ENCODE measurements at regions not wholly inside any gene's neighbourhood (a gene's known extent, or its start where the extent isn't known, plus 50 kb on each side); places are given as distances from the start of the nearest gene placed in this dataset.

DNA sequence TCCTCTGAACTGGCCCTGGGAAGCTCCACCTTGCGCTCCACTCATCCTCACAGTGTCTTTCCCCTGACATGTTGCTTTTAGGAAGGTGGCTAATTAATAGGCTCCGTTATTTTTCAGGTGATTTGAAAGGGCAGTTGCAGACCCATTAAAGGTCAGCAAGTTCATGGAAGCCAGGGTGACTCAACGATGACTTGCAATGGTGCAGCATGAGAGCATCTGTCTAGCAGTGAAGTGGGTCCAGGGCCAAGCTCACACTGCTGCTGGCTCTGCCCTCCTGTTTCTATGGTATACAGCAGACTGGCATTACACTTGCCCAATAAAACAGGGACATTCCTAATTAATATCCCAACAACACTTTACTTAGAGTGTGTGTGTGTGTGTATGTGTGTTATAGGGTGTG lies 68.8 kb upstream of the WDR11 start:
- no TSS peak for BruUV-seq (replicated peaks)
- H3K9me3 ChIP-seq (replicated peaks; ENCODE audit: control insufficient read depth, insufficient read depth, low read depth, low read length), result no peaks in the 10 kb centered on the region
- no peak overlapping the region for H3K27ac ChIP-seq (ENCODE audit: extremely low read depth, low read depth, low read length)
- no peak for FAIRE-seq
- WGBS (ENCODE audit: insufficient coverage, low coverage, missing lambda C conversion rate), result 3% methylated on average over 3 of the region's 3 CpGs
- H2AFZ ChIP-seq (ENCODE audit: low read depth, low read length), result no peak overlapping the region
- ChIA-PET POLR2A (no interaction called here), CTCF (ENCODE audit: low intra/inter-chr PET ratio) (no interaction called here)
- H3K27me3 ChIP-seq (ENCODE audit: control insufficient read depth in 2 of 2, insufficient read depth in 2 of 2, low read length in 2 of 2), result peaks cover 0 to 11% of the 10 kb centered on the region in 2 experiments; a peak in 2 of 5 replicates
- H3K4me2 ChIP-seq (ENCODE audit: insufficient read depth, low read length), result no peak overlapping the region
- H3K79me2 ChIP-seq (ENCODE audit: control insufficient read depth, insufficient read depth, low read length), result no peaks in the 10 kb centered on the region
- no peaks in the 10 kb centered on the region for H4K20me1 ChIP-seq (replicated peaks; ENCODE audit: control insufficient read depth, insufficient read depth, low read length)
- TF ChIP-seq, protein P1, sequence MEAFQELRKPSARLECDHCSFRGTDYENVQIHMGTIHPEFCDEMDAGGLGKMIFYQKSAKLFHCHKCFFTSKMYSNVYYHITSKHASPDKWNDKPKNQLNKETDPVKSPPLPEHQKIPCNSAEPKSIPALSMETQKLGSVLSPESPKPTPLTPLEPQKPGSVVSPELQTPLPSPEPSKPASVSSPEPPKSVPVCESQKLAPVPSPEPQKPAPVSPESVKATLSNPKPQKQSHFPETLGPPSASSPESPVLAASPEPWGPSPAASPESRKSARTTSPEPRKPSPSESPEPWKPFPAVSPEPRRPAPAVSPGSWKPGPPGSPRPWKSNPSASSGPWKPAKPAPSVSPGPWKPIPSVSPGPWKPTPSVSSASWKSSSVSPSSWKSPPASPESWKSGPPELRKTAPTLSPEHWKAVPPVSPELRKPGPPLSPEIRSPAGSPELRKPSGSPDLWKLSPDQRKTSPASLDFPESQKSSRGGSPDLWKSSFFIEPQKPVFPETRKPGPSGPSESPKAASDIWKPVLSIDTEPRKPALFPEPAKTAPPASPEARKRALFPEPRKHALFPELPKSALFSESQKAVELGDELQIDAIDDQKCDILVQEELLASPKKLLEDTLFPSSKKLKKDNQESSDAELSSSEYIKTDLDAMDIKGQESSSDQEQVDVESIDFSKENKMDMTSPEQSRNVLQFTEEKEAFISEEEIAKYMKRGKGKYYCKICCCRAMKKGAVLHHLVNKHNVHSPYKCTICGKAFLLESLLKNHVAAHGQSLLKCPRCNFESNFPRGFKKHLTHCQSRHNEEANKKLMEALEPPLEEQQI (IDR thresholded peaks at IDR 0.05), result no peak
- TF ChIP-seq, protein P2, sequence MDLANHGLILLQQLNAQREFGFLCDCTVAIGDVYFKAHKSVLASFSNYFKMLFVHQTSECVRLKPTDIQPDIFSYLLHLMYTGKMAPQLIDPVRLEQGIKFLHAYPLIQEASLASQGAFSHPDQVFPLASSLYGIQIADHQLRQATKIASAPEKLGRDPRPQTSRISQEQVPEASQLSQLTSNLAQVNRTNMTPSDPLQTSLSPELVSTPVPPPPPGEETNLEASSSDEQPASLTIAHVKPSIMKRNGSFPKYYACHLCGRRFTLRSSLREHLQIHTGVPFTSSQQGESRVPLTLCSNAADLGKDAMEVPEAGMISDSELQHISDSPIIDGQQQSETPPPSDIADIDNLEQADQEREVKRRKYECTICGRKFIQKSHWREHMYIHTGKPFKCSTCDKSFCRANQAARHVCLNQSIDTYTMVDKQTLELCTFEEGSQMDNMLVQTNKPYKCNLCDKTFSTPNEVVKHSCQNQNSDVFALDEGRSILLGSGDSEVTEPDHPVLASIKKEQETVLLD (IDR thresholded peaks at IDR 0.05), result no peak
- TF ChIP-seq PRMT5 (CRISPR knock-in tag; IDR thresholded peaks at IDR 0.05) (no peak), THRAP3 (IDR thresholded peaks at IDR 0.05; ENCODE audit: borderline replicate concordance) (no peak), HSF4 (CRISPR knock-in tag; IDR thresholded peaks at IDR 0.05; ENCODE audit: borderline replicate concordance) (no peak), MEF2A (IDR thresholded peaks at IDR 0.05; ENCODE audit: control insufficient read depth, low read depth, low read length) (no peak), ESRRB (CRISPR knock-in tag; IDR thresholded peaks at IDR 0.05; ENCODE audit: borderline replicate concordance) (no peak), ETV6 (IDR thresholded peaks at IDR 0.05; ENCODE audit: borderline replicate concordance in 1 of 2, low read depth in 2 of 2, low read length in 1 of 2) (no peak), ETV6 (CRISPR knock-in tag; IDR thresholded peaks at IDR 0.05; ENCODE audit: borderline replicate concordance) (no peak), RFX7 (CRISPR knock-in tag; IDR thresholded peaks at IDR 0.05) (no peak), HNRNPH1 (optimal IDR thresholded peaks at IDR 0.05; ENCODE audit: low read depth, low read length) (no peak), CBX5 (IDR thresholded peaks at IDR 0.05; ENCODE audit: borderline replicate concordance, low read depth) (no peak), JUN (IDR thresholded peaks at IDR 0.05; ENCODE audit: borderline replicate concordance, low read depth, low read length) (no peak), JUN (CRISPR knock-in tag; IDR thresholded peaks at IDR 0.05; ENCODE audit: borderline replicate concordance) (no peak)
- TF ChIP-seq, protein P3, sequence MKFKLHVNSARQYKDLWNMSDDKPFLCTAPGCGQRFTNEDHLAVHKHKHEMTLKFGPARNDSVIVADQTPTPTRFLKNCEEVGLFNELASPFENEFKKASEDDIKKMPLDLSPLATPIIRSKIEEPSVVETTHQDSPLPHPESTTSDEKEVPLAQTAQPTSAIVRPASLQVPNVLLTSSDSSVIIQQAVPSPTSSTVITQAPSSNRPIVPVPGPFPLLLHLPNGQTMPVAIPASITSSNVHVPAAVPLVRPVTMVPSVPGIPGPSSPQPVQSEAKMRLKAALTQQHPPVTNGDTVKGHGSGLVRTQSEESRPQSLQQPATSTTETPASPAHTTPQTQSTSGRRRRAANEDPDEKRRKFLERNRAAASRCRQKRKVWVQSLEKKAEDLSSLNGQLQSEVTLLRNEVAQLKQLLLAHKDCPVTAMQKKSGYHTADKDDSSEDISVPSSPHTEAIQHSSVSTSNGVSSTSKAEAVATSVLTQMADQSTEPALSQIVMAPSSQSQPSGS (CRISPR knock-in tag; IDR thresholded peaks at IDR 0.05), result no peak
- TF ChIP-seq, protein P4, sequence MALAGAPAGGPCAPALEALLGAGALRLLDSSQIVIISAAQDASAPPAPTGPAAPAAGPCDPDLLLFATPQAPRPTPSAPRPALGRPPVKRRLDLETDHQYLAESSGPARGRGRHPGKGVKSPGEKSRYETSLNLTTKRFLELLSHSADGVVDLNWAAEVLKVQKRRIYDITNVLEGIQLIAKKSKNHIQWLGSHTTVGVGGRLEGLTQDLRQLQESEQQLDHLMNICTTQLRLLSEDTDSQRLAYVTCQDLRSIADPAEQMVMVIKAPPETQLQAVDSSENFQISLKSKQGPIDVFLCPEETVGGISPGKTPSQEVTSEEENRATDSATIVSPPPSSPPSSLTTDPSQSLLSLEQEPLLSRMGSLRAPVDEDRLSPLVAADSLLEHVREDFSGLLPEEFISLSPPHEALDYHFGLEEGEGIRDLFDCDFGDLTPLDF (CRISPR knock-in tag; IDR thresholded peaks at IDR 0.05), result no peak
- intact Hi-C loops (cut with micrococcal nuclease), result no loop called here
- H3K4me3 ChIP-seq, result no peak overlapping the region
- no peaks in the 10 kb centered on the region for H3K4me1 ChIP-seq (replicated peaks in 1 of 2; ENCODE audit: control insufficient read depth in 2 of 2, insufficient read depth in 2 of 2, low read length in 2 of 2)
- in situ Hi-C loops (cut with MboI), result no loop called here
- DNase-seq (ENCODE audit: extremely low read depth in 1 of 4, low spot score in 3 of 4), result no peak
- H3K9ac ChIP-seq (ENCODE audit: insufficient read depth in 1 of 2, low read depth in 2 of 2, low read length in 2 of 2), result no peak overlapping the region
- ATAC-seq, result no peak
- H3K36me3 ChIP-seq (ENCODE audit: control insufficient read depth, insufficient read depth, low read length), result no peaks in the 10 kb centered on the region
- H3K9me1 ChIP-seq (ENCODE audit: control insufficient read depth, insufficient read depth, low read length), result no peaks in the 10 kb centered on the region
